SH-SY5Y (cell line): ENCODE measurements at regions not wholly inside any gene's neighbourhood (a gene's known extent, or its start where the extent isn't known, plus 50 kb on each side); places are given as distances from the start of the nearest gene placed in this dataset.

ENCODE experiments used
- GATA2 ChIP-seq: IDR thresholded peaks from 2 replicates; pipeline ENCODE4 v1.6.1; 2011; ENCODE audit warnings: mild to moderate bottlenecking, low read depth, low read length
- GATA3 ChIP-seq: IDR thresholded peaks from 2 replicates; pipeline ENCODE4 v1.6.1; 2011; ENCODE audit warnings: low read depth, mild to moderate bottlenecking, low read length, moderate library complexity

DNA sequence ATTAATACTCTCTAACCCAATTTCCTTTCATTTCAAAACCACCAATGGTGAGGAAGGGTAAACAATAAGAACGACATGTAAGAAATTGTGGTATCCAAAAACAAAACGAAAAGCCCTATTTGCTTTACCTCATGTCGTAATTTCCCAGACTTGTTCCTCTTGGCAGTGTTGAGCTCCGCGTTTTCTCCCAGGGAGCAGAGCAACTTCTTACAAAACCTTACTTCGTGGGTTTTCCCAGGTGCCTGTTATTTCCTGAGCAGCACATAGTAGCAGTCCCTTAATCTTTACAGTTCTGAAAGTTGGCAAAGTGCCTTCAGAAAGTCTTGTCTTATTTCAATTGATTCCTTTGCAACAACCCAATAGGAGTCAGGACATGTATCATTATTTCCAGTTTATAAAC is 207.9 kb upstream of the MARCKS start:
- no peak for TF ChIP-seq GATA3
- TF ChIP-seq GATA2 = no peak
